Cardiac muscle cell (in vitro differentiated cells and primary cell): ENCODE measurements at regions not wholly inside any gene's neighbourhood (a gene's known extent, or its start where the extent isn't known, plus 50 kb on each side); places are given as distances from the start of the nearest gene placed in this dataset.

ENCODE experiments used
- DNase-seq, 2 donors: peaks; one replicate each; pipeline versions ENCODE4 v3.0.0 to v3.0.0-alpha.2; 2010 to 2017; ENCODE audit warnings: low read depth in 1 of 2, low spot score in 1 of 2
- H3K27ac ChIP-seq: fragments of 200-600 bp; sonication (generic); 2 replicates; pipeline ENCODE4 v1.5.1; 2016
- H3K27me3 ChIP-seq: fragments of 200-600 bp; sonication (generic); 2 replicates; pipeline ENCODE4 v1.6.0; 2016; ENCODE audit warnings: control low read depth
- H3K36me3 ChIP-seq: fragments of 200-600 bp; sonication (generic); 2 replicates; pipeline ENCODE4 v1.5.1; 2016; ENCODE audit warnings: control low read depth
- H3K4me1 ChIP-seq: fragments of 200-600 bp; sonication (generic); 2 replicates; pipeline ENCODE4 v1.8.1; 2017; ENCODE audit warnings: low read depth, mild to moderate bottlenecking, mixed run types
- H3K4me3 ChIP-seq: fragments of 200-600 bp; sonication (generic); 2 replicates; pipeline ENCODE4 v1.5.1; 2016; ENCODE audit warnings: mild to moderate bottlenecking
- H3K9me3 ChIP-seq: fragments of 200-600 bp; sonication (generic); 2 replicates; pipeline ENCODE4 v1.5.1; 2017; ENCODE audit warnings: low read depth, mild to moderate bottlenecking, control low read depth
- CTCF ChIP-seq: IDR thresholded peaks from 2 replicates; pipeline ENCODE4 v1.5.1; 2012; ENCODE audit warnings: low read depth, mild to moderate bottlenecking, low read length

GRCh38 chr11:26254378-26254777 lies 77.6 kb upstream of the ANO3 start:
- TF ChIP-seq CTCF = no peak

GRCh38 chr11:26263769-26264168 lies 68.2 kb upstream of the ANO3 start:
- H3K27ac ChIP-seq = no peak overlapping the region
- DNase-seq = no peak
- TF ChIP-seq CTCF = no peak
- H3K27me3 ChIP-seq = no peaks in the 10 kb centered on the region
- H3K4me1 ChIP-seq = no peaks in the 10 kb centered on the region
- no peaks in the 10 kb centered on the region for H3K36me3 ChIP-seq
- H3K9me3 ChIP-seq = no peaks in the 10 kb centered on the region
- no peak overlapping the region for H3K4me3 ChIP-seq

More at GRCh38 chr11:26254378-26254777, 77.6 kb upstream of the ANO3 start:
- no peak overlapping the region for H3K4me3 ChIP-seq
- H3K36me3 ChIP-seq = no peaks in the 10 kb centered on the region
- H3K27me3 ChIP-seq = no peaks in the 10 kb centered on the region
- no peaks in the 10 kb centered on the region for H3K4me1 ChIP-seq
- H3K9me3 ChIP-seq = no peaks in the 10 kb centered on the region
- DNase-seq = no peak
- H3K27ac ChIP-seq = no peak overlapping the region

- DNase-seq = no peak
- Histone ChIP-seq H3K27me3 (no peaks in the 10 kb centered on the region), H3K27ac (no peak overlapping the region), H3K4me3 (no peak overlapping the region), H3K4me1 (no peaks in the 10 kb centered on the region), H3K9me3 (no peaks in the 10 kb centered on the region), H3K36me3 (no peaks in the 10 kb centered on the region)
- TF ChIP-seq CTCF = no peak
Measured at GRCh38 chr11:26264266-26264665, 67.7 kb upstream of the ANO3 start.

- DNase-seq = no peak
- Histone ChIP-seq H3K27ac (no peak overlapping the region), H3K9me3 (no peaks in the 10 kb centered on the region), H3K27me3 (peaks cover 3% of the 10 kb centered on the region), H3K4me1 (no peaks in the 10 kb centered on the region), H3K36me3 (no peaks in the 10 kb centered on the region), H3K4me3 (no peak overlapping the region)
- TF ChIP-seq CTCF = no peak
Measured at GRCh38 chr11:26268980-26269660, 62.8 kb upstream of the ANO3 start.

GRCh38 chr11:26271666-26272065 lies 60.3 kb upstream of the ANO3 start:
- H3K9me3 ChIP-seq = no peaks in the 10 kb centered on the region
- DNase-seq = no peak
- H3K27ac ChIP-seq = no peak overlapping the region
- no peak overlapping the region for H3K4me3 ChIP-seq
- no peaks in the 10 kb centered on the region for H3K4me1 ChIP-seq
- peaks cover 3% of the 10 kb centered on the region for H3K27me3 ChIP-seq
- no peak for TF ChIP-seq CTCF
- no peaks in the 10 kb centered on the region for H3K36me3 ChIP-seq
